T47D (cell line): ENCODE measurements at regions not wholly inside any gene's neighbourhood (a gene's known extent, or its start where the extent isn't known, plus 50 kb on each side); places are given as distances from the start of the nearest gene placed in this dataset.
"Not testable (repeated sequence)": the region's sequence is repeated elsewhere in the genome, so short reads cannot be mapped to it uniquely, and the experiment has no call there.

Experiments
- DNase-seq, 2 experiments: peaks; one replicate each; pipeline versions ENCODE4 v3.0.0 to v3.0.0-alpha.2; 2011 to 2012; ENCODE audit warnings: low read depth in 1 of 2, low spot score in 1 of 2
- JUND ChIP-seq: IDR thresholded peaks from 2 replicates; pipeline ENCODE4 v1.6.1; 2012; ENCODE audit warnings: low read depth
- in situ Hi-C: cut with HindIII; loops from 2 replicates; pipeline ENCODE4 v1.10.0; 2016; ENCODE audit warnings: low sequenced_read_pairs, low pct_unique_long_range_greater_than_20kb

- DNase-seq, result no peak
- no peak for TF ChIP-seq JUND
- in situ Hi-C loops, result no loop called here
These were observed 50.6 kb upstream of the EHBP1 start for GRCh38 chr2:62654876-62655359.

GRCh38 chr2:62654423-62654791 lies 51.1 kb upstream of the EHBP1 start:
- TF ChIP-seq JUND, result no peak
- DNase-seq, result no peak
- in situ Hi-C loops, result no loop called here

- no peak for DNase-seq
- in situ Hi-C loops, result no loop called here
- TF ChIP-seq JUND, result no peak
These were observed 51.7 kb upstream of the EHBP1 start for GRCh38 chr2:62653582-62654422.

DNA sequence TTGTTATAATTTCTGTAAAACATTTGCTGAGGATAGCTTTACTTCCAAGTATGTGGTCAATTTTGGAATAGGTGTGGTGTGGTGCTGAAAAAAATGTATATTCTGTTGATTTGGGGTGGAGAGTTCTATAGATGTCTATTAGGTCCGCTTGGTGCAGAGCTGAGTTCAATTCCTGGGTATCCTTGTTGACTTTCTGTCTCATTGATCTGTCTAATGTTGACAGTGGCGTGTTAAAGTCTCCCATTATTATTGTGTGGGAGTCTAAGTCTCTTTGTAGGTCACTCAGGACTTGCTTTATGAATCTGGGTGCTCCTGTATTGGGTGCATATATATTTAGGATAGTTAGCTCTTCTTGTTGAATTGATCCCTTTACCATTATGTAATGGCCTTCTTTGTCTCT lies 56.4 kb upstream of the EHBP1 start:
- in situ Hi-C loops, DNase-seq: not testable (repeated sequence)

- no peak for TF ChIP-seq JUND
- in situ Hi-C loops, result no loop called here
- no peak for DNase-seq
These were observed 62.4 kb upstream of the EHBP1 start for GRCh38 chr2:62643100-62643471.

DNA sequence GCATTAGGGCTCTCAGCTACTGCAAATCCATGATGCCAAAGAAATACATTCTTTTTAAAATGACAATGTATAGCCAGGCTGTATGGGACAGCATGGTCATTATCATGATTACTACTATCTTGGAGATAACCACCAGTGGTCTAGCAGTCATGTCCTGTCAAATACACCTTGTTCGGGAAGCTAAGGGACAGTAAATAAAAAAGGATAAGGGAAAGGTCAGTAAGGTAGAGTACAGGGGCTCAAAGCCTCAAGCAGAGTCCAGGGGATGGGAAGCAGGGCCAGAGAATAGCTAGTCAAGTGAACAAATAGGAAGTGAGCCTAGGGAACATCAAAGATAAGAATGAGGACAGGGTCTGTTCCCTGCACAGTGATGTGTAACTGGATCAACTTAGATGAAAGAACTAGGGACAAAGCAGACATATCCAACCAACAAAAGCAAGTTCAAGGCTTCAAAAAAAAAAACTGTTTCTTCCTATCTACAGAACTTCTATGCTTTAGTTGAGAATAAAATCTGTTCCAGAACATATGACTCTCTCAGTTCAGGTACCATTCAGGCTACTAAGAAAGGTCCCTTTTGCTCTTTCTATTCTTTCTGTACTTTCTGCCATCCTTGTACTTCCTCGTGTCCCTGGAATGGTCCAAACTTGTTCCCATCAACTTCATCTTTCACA lies 62.9 kb upstream of the EHBP1 start:
- DNase-seq, result no peak
- no peak for TF ChIP-seq JUND
- in situ Hi-C loops, result no loop called here

DNA sequence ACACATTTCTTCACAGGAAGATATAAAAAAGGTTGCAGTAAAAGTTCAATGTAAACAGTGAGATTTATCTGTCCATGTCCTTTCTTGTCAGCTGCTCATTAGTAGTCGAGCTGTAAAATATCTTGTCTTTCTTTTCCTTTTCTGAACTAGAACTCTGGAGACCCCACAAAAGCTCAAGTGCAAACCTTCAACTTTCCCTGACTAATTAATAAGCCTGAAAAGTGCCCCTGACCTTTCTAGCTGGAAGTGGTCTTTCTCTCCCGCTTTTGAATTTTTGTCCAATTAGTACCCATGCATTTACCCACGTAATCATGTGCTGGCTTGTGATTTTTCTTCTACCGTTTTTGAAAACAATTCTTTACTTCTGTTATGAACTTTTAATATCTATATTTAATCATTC lies 63.6 kb upstream of the EHBP1 start:
- DNase-seq, result no peak

DNA sequence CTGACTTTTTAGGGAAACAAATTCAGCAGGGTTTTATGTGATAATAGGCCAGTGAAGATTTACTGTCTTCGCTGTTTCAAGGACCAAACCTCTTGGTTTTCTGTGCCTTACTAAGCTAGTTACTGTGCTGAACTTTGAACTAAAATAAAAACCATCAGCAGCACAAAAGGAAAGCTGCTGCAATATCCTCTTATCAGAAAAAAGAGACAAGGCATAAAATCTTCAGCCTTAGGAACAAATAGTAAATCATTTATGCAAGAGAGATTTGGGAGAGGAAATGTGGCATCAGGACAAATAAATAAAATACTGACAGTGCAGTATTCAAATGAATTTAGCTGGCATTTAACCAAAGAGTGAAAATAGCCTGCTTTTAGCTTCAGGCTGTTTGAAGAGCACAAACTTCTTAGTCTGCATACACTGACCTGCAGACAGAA lies 64.1 kb upstream of the EHBP1 start:
- no peak for DNase-seq
- TF ChIP-seq JUND, result no peak
- in situ Hi-C loops, result no loop called here

More for the DNA sequence above, 63.6 kb upstream of the EHBP1 start:
- in situ Hi-C loops, result no loop called here
- TF ChIP-seq JUND, result no peak

DNA sequence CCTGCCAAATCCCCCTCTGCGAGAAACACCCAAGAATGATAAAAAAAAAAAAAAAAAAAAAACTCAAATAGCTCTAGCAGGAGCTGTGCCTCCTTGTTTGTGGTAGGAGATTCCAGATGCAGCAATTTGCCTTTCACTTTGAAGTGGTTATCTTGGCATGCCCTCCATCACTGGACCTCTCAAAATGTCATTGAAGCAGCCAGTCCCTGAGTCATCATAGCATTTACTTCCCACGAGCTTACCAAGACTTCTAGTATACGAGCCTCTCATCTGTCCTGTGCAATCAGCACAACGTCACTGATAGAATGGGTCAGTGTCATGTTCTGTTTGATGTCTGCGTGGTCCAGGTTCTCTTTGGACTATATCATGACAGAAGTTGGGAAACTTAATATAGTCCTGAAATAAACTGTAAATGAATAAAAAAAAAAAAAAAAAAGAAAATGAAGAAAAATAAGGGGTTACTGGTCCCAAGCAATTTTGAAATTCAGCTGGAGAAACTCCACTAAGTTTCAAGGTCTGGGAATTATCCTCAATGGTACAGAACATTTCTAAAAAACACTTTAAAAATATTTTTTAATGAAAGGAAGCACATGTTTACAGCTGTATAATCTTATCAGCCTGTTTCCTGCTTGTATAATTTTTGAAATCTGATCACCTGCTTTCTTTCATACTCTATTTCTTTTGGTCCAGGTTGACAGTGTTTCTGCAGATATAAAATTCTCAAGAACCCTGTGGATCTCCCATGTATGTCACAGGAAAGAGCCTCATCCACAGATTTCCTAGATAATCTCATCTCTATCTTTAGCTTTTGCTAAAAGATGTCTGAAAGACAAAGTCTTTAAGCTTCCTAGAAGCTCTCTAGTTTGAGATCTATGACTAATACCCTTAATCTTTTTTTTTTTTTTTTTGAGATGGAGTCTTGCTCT lies 74.1 kb upstream of the EHBP1 start:
- in situ Hi-C loops, result no loop called here
- no peak for DNase-seq

DNA sequence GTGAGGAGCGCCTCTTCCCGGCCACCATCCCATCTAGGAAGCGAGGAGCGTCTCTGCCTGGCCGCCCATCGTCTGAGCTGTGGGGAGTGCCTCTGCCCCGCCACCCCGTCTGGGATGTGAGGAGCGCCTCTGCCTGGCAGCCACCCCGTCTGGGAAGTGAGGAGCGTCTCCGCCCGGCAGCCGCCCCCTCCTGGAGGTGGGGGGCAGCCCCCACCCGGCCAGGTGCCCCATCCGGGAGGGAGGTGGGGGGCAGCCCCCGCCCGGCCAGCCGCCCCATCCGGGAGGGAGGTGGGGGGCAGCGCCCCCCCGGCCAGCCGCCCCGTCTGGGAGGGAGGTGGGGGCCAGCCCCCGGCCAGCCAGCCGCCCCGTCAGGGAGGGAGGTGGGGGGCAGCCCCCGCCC lies 75.3 kb upstream of the EHBP1 start:
- DNase-seq, in situ Hi-C loops: not testable (repeated sequence)

More for the DNA sequence above, 74.1 kb upstream of the EHBP1 start:
- no peak for TF ChIP-seq JUND

DNA sequence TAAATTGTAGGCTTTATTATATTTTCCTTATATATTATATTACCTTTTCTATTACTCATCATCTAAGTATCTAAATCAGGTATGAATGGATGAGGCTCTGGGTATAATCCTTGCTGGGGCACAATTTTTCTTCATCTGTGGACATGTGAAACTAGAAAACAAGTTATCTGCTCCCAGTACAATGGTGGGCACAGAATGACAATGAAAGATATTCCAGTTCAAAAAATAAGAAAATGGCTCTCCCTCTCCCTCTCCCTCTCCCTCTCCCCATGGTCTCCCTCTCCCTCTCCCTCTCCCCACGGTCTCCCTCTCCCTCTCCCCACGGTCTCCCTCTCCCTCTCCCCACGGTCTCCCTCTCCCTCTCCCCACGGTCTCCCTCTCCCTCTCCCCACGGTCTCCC lies 76.2 kb upstream of the EHBP1 start:
- DNase-seq, in situ Hi-C loops: not testable (repeated sequence)

GRCh38 chr2:62627667-62628066 lies 77.8 kb upstream of the EHBP1 start:
- DNase-seq, result no peak
- no peak for TF ChIP-seq JUND
- in situ Hi-C loops, result no loop called here
